Endothelial cell of umbilical vein (primary cell): ENCODE measurements at regions not wholly inside any gene's neighbourhood (a gene's known extent, or its start where the extent isn't known, plus 50 kb on each side); places are given as distances from the start of the nearest gene placed in this dataset.

Experiments
- BruUV-seq: library from RNA; stranded (reverse); fragments of 400-500 nt; replicated peaks from 2 replicates; lab custom pipeline; 2021; lab: Mats Ljungman, UMichigan
- CTCF ChIA-PET: fragments of 300-600, 350-600 bp; sonication (Branson Sonifier 250); formaldehyde crosslinking; loops from one replicate; lab custom pipeline; 2021; ENCODE audit warnings: antibody characterized with exemption, inconsistent platforms; lab: Charles Lee
- POLR2A ChIA-PET: fragments of 300-600, 350-600 bp; sonication (Branson Sonifier 250); formaldehyde crosslinking; loops from one replicate; lab custom pipeline; 2021; ENCODE audit warnings: antibody characterized with exemption, inconsistent platforms; lab: Charles Lee
- DNase-seq: peaks from one replicate; pipeline ENCODE4 v3.0.0-alpha.2; 2011; ENCODE audit warnings: low read depth, low spot score
- FAIRE-seq: peaks from 2 replicates; lab custom pipeline; 2011; peaks lifted over from hg19 to GRCh38; lab: Jason Lieb, UNC
- H2AFZ ChIP-seq: 2 replicates; pipeline ENCODE4 v1.6.0; 2012; ENCODE audit warnings: low read depth, low read length, control low read depth, inconsistent platforms
- H3K27ac ChIP-seq: 2 replicates; pipeline ENCODE4 v1.5.1; 2011; ENCODE audit warnings: low read depth, mild to moderate bottlenecking, control low read depth, low read length, moderate library complexity; ENCODE audit not compliant: insufficient read depth
- H3K27me3 ChIP-seq, 2 experiments: 2 replicates each; pipeline versions ENCODE4 v1.6.0 to v1.6.1; 2011; ENCODE audit warnings: low read length in 2 of 2, mixed read lengths in 1 of 2; ENCODE audit not compliant: control insufficient read depth in 2 of 2, insufficient read depth in 2 of 2
- H3K36me3 ChIP-seq, 2 experiments: 2 replicates in 1 of 2; 3 replicates in 1 of 2; pipeline ENCODE4 v1.5.1; 2011; ENCODE audit warnings: low read length in 2 of 2, mild to moderate bottlenecking in 1 of 2, moderate library complexity in 1 of 2; ENCODE audit not compliant: control insufficient read depth in 2 of 2, insufficient read depth in 2 of 2; ENCODE audit errors: extremely low read depth in 1 of 2
- H3K4me1 ChIP-seq: 3 replicates; pipeline ENCODE4 v1.5.1; 2011; ENCODE audit warnings: mild to moderate bottlenecking, low read length; ENCODE audit not compliant: control insufficient read depth, insufficient read depth; ENCODE audit errors: extremely low read depth
- H3K4me2 ChIP-seq: 2 replicates; pipeline ENCODE4 v1.6.1; 2011; ENCODE audit warnings: low read length, control low read depth, mixed read lengths; ENCODE audit not compliant: insufficient read depth
- H3K4me3 ChIP-seq, 3 experiments: fragments of 200-600 bp in 1 of 3; sonication (generic), shearing (Covaris generic) in 1 of 3; replicated peaks in 1 of 3; 2 replicates each; pipeline ENCODE4 v1.5.1; 2011 to 2016; ENCODE audit warnings: control low read depth in 3 of 3, low read length in 3 of 3, mild to moderate bottlenecking in 2 of 3, inconsistent platforms in 1 of 3, low read depth in 1 of 3, moderate library complexity in 1 of 3; ENCODE audit not compliant: insufficient read depth in 1 of 3
- H3K79me2 ChIP-seq: 2 replicates; pipeline ENCODE4 v1.6.0; 2012; ENCODE audit warnings: low read length, inconsistent platforms; ENCODE audit not compliant: control insufficient read depth, insufficient read depth
- H3K9ac ChIP-seq: replicated peaks from 2 replicates; pipeline ENCODE3; 2011; ENCODE audit warnings: low read length, control low read depth; ENCODE audit not compliant: insufficient read depth; ENCODE audit errors: extremely low read depth
- H3K9me1 ChIP-seq: replicated peaks from 3 replicates; pipeline ENCODE4 v1.6.0; 2011; ENCODE audit warnings: mild to moderate bottlenecking, low read length; ENCODE audit not compliant: control insufficient read depth, insufficient read depth; ENCODE audit errors: extremely low read depth
- H3K9me3 ChIP-seq: replicated peaks from 2 replicates; pipeline ENCODE4 v1.5.1; 2012; ENCODE audit warnings: low read length, inconsistent platforms; ENCODE audit not compliant: control insufficient read depth, insufficient read depth
- H4K20me1 ChIP-seq: replicated peaks from 2 replicates; pipeline ENCODE3; 2011; ENCODE audit warnings: mild to moderate bottlenecking, low read length; ENCODE audit not compliant: control insufficient read depth, insufficient read depth; ENCODE audit errors: extremely low read depth
- EZH2 ChIP-seq: IDR thresholded peaks from 2 replicates; pipeline ENCODE4 v1.6.1; 2012; ENCODE audit warnings: borderline replicate concordance, low read depth, mild to moderate bottlenecking, moderate library complexity, low read length, inconsistent platforms; ENCODE audit not compliant: severe bottlenecking
- FOS ChIP-seq: IDR thresholded peaks from 2 replicates; pipeline ENCODE4 v1.6.1; 2011; ENCODE audit warnings: mild to moderate bottlenecking, low read length, moderate library complexity, borderline replicate concordance; ENCODE audit not compliant: insufficient read depth
- GATA2 ChIP-seq: IDR thresholded peaks from 2 replicates; pipeline ENCODE4 v1.7.0; 2011; ENCODE audit warnings: low read depth, mild to moderate bottlenecking, moderate library complexity, mixed read lengths, low read length; ENCODE audit not compliant: insufficient read length, insufficient read depth
- JUN ChIP-seq: IDR thresholded peaks from 2 replicates; pipeline ENCODE4 v1.6.1; 2011; ENCODE audit warnings: borderline replicate concordance, low read depth; ENCODE audit not compliant: insufficient read length, insufficient read depth
- MYC ChIP-seq: IDR thresholded peaks from one replicate; pipeline ENCODE4 v1.6.1; 2011; ENCODE audit warnings: mild to moderate bottlenecking, low read depth, low read length
- POLR2A ChIP-seq: IDR thresholded peaks from 2 replicates; pipeline ENCODE4 v1.6.1; 2012; ENCODE audit warnings: low read depth, mild to moderate bottlenecking, control low read depth, low read length
- POLR2AphosphoS5 ChIP-seq: IDR thresholded peaks from 2 replicates; pipeline ENCODE4 v1.6.1; 2012; ENCODE audit warnings: low read depth, mild to moderate bottlenecking, control low read depth, low read length, moderate library complexity; ENCODE audit not compliant: insufficient read depth
- dilution Hi-C: fragments of 300-500 bp; cut with MboI; formaldehyde crosslinking; loops from one replicate; pipeline ENCODE4 v1.15.0; 2019; ENCODE audit warnings: low sequenced_read_pairs; ENCODE audit not compliant: extremely low pct_ligation_motif_present
- intact Hi-C: fragments of 100-400 bp; cut with micrococcal nuclease; formaldehyde crosslinking; loops from one replicate; pipeline ENCODE4 v1.10.0; 2022
- TF ChIP-seq, protein P1 (sequence below), 2 donors: IDR thresholded peaks; 1 replicate in 1 of 2; 2 replicates in 1 of 2; pipeline ENCODE4 v1.5.1; 2011; ENCODE audit warnings: low read length in 2 of 2, mild to moderate bottlenecking in 2 of 2, moderate library complexity in 2 of 2, control low read depth in 1 of 2, inconsistent platforms in 1 of 2, low read depth in 1 of 2; ENCODE audit not compliant: insufficient read depth in 1 of 2; ENCODE audit errors: extremely low read depth in 1 of 2
- TF ChIP-seq, protein P2 (sequence below): IDR thresholded peaks from 2 replicates; pipeline ENCODE4 v1.6.1; 2011; ENCODE audit not compliant: insufficient read depth, insufficient read length

DNA sequence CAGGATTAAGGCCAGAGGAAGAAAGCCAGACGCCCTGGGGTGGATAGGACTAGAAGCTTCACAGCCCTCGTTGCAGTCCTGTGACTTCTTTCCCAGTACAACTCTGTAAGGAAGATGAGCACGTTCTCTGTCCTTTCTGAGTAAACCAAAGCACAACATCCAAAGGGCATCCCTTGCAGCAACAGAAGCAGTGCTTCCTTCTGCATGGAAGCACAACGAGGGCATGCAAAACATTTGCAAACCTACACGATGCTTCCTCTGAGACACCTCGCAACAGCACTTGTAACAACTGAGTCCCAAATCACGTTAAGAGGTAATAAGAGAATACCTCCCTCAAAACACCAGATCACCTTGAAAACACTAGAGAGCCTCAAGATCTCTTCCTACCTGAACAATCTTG, 335.7 kb upstream of the RASGEF1B start:
- TF ChIP-seq, protein P1, sequence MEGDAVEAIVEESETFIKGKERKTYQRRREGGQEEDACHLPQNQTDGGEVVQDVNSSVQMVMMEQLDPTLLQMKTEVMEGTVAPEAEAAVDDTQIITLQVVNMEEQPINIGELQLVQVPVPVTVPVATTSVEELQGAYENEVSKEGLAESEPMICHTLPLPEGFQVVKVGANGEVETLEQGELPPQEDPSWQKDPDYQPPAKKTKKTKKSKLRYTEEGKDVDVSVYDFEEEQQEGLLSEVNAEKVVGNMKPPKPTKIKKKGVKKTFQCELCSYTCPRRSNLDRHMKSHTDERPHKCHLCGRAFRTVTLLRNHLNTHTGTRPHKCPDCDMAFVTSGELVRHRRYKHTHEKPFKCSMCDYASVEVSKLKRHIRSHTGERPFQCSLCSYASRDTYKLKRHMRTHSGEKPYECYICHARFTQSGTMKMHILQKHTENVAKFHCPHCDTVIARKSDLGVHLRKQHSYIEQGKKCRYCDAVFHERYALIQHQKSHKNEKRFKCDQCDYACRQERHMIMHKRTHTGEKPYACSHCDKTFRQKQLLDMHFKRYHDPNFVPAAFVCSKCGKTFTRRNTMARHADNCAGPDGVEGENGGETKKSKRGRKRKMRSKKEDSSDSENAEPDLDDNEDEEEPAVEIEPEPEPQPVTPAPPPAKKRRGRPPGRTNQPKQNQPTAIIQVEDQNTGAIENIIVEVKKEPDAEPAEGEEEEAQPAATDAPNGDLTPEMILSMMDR (IDR thresholded peaks at IDR 0.05; ENCODE audit: extremely low read depth in 1 of 2, insufficient read depth in 1 of 2, low read depth in 1 of 2, low read length in 2 of 2): no peak
- TF ChIP-seq POLR2A: no peak
- TF ChIP-seq, protein P2, sequence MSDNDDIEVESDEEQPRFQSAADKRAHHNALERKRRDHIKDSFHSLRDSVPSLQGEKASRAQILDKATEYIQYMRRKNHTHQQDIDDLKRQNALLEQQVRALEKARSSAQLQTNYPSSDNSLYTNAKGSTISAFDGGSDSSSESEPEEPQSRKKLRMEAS: no peak
- no peak for TF ChIP-seq EZH2
- TF ChIP-seq POLR2AphosphoS5: no peak
- Histone ChIP-seq H3K9me1 (no peaks in the 10 kb centered on the region), H3K27ac (no peak overlapping the region), H3K4me2 (no peak overlapping the region), H3K9ac (no peak overlapping the region), H3K9me3 (no peaks in the 10 kb centered on the region), H2AFZ (no peak overlapping the region), H3K4me3 (no peak overlapping the region), H3K36me3 (no peaks in the 10 kb centered on the region), H3K27me3 (no peaks in the 10 kb centered on the region), H4K20me1 (no peaks in the 10 kb centered on the region), H3K79me2 (no peaks in the 10 kb centered on the region), H3K4me1 (no peaks in the 10 kb centered on the region)
- POLR2A ChIA-PET: no interaction called here
- DNase-seq (no peak), FAIRE-seq (no peak)
- intact Hi-C loops: no loop called here
- no TSS peak for BruUV-seq
- CTCF ChIA-PET: no interaction called here
- dilution Hi-C loops: no loop called here

DNA sequence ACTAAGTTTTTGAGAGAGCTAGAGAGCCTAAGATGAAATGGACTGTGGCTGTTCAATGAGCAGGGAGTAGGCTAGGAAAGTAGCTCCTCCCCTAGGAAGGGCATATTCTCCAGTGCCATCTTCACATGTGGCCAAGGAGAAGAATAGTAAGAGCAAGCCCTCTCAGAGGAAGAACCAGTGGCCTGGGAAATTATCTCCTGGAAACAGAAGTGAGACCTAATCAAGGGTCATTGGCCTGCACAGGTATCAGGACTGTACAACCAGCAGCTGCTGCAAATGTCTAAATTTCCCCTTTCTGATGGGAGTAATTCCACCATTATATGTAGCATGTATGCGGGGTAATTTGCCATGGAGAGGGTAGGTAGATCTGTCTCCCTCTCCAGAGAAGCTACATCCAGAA, 334.8 kb upstream of the RASGEF1B start:
- H3K4me3 ChIP-seq: no peak overlapping the region
- dilution Hi-C loops: no loop called here
- H3K79me2 ChIP-seq: no peaks in the 10 kb centered on the region
- no peak for FAIRE-seq
- H3K27me3 ChIP-seq: no peaks in the 10 kb centered on the region
- H3K4me2 ChIP-seq: no peak overlapping the region
- no peaks in the 10 kb centered on the region for H4K20me1 ChIP-seq
- no peaks in the 10 kb centered on the region for H3K9me1 ChIP-seq
- ChIA-PET CTCF (no interaction called here), POLR2A (no interaction called here)
- BruUV-seq: no TSS peak
- H3K27ac ChIP-seq: no peak overlapping the region
- H3K9me3 ChIP-seq: no peaks in the 10 kb centered on the region
- no peaks in the 10 kb centered on the region for H3K4me1 ChIP-seq
- H3K9ac ChIP-seq: no peak overlapping the region
- intact Hi-C loops: no loop called here
- no peaks in the 10 kb centered on the region for H3K36me3 ChIP-seq
- TF ChIP-seq, protein P1 (IDR thresholded peaks at IDR 0.05; ENCODE audit: extremely low read depth in 1 of 2, insufficient read depth in 1 of 2, low read depth in 1 of 2, low read length in 2 of 2): no peak
- TF ChIP-seq POLR2AphosphoS5 (no peak), GATA2 (no peak), EZH2 (no peak), FOS (no peak), JUN (no peak), POLR2A (no peak), MYC (no peak)
- TF ChIP-seq, protein P2: no peak
- no peak overlapping the region for H2AFZ ChIP-seq
- DNase-seq: no peak
